ENCODE measurements at regions not wholly inside any gene's neighbourhood (a gene's known extent, or its start where the extent isn't known, plus 50 kb on each side); places are given as distances from the start of the nearest gene placed in this dataset.
"Not testable (repeated sequence)": the region's sequence is repeated elsewhere in the genome, so short reads cannot be mapped to it uniquely, and the experiment has no call there.

GRCh38 chr4:87901422-87901992 is 68.7 kb downstream of the MEPE start:
- DNase-seq (ENCODE audit: low read depth, low spot score), result no peak

- DNase-seq (ENCODE audit: low read depth, low spot score), result peak; percentile 39
Measured at GRCh38 chr4:87904639-87905160, 70.8 kb upstream of the SPP1 start.

- DNase-seq (ENCODE audit: low read depth, low spot score), result no peak
Measured at GRCh38 chr4:87908336-87908735, 67.2 kb upstream of the SPP1 start.

- DNase-seq (ENCODE audit: low read depth, low spot score), result no peak
Measured at GRCh38 chr4:87910795-87911194, 64.7 kb upstream of the SPP1 start.

GRCh38 chr4:87911252-87911774 is 64.2 kb upstream of the SPP1 start:
- DNase-seq (ENCODE audit: low read depth, low spot score), result no peak

- DNase-seq (ENCODE audit: low read depth, low spot score), result no peak
Measured at GRCh38 chr4:87912164-87913004, 63.1 kb upstream of the SPP1 start.

- no peak for DNase-seq (ENCODE audit: low read depth, low spot score)
Measured at GRCh38 chr4:87913896-87914295, 61.6 kb upstream of the SPP1 start.

GRCh38 chr4:87915621-87916020 is 59.9 kb upstream of the SPP1 start:
- no peak for DNase-seq (ENCODE audit: low read depth, low spot score)

- DNase-seq (ENCODE audit: low read depth, low spot score), result peak; percentile 21
Measured at GRCh38 chr4:87916626-87917025, 58.9 kb upstream of the SPP1 start.

- not testable (repeated sequence) for DNase-seq (ENCODE audit: low read depth, low spot score)
Measured at GRCh38 chr4:87917911-87918310, 57.6 kb upstream of the SPP1 start.

GRCh38 chr4:87918314-87919058 is 57.0 kb upstream of the SPP1 start:
- no peak for DNase-seq (ENCODE audit: low read depth, low spot score)

GRCh38 chr4:87919304-87919703 is 56.2 kb upstream of the SPP1 start:
- DNase-seq (ENCODE audit: low read depth, low spot score), result not testable (repeated sequence)

GRCh38 chr4:87919941-87920340 is 55.6 kb upstream of the SPP1 start:
- DNase-seq (ENCODE audit: low read depth, low spot score), result no peak

GRCh38 chr4:87920478-87920877 is 55.0 kb upstream of the SPP1 start:
- no peak for DNase-seq (ENCODE audit: low read depth, low spot score)

GRCh38 chr4:87921626-87922479 is 53.7 kb upstream of the SPP1 start:
- peak; percentile 17 for DNase-seq (ENCODE audit: low read depth, low spot score)

- DNase-seq (ENCODE audit: low read depth, low spot score), result not testable (repeated sequence)
Measured at GRCh38 chr4:87924146-87924545, 51.4 kb upstream of the SPP1 start.

All from ELF-1 (cell line).